Astrocyte of the spinal cord (primary cell): ENCODE measurements at regions not wholly inside any gene's neighbourhood (a gene's known extent, or its start where the extent isn't known, plus 50 kb on each side); places are given as distances from the start of the nearest gene placed in this dataset.

Experiments
- DNase-seq: peaks from one replicate; pipeline ENCODE4 v3.0.0; 2011; ENCODE audit warnings: low read depth, low spot score
- H3K4me3 ChIP-seq: 2 replicates; pipeline ENCODE4 v1.5.1; 2011; ENCODE audit warnings: low read depth, mild to moderate bottlenecking, low read length, moderate library complexity
- in situ Hi-C: cut with HindIII; loops from 2 replicates; pipeline ENCODE4 v1.10.0; 2017; ENCODE audit warnings: low sequenced_read_pairs
- TF ChIP-seq, protein P1 (sequence below): IDR thresholded peaks from 2 replicates; pipeline ENCODE4 v1.5.1; 2012; ENCODE audit warnings: low read depth, mild to moderate bottlenecking, low read length, inconsistent platforms

DNA sequence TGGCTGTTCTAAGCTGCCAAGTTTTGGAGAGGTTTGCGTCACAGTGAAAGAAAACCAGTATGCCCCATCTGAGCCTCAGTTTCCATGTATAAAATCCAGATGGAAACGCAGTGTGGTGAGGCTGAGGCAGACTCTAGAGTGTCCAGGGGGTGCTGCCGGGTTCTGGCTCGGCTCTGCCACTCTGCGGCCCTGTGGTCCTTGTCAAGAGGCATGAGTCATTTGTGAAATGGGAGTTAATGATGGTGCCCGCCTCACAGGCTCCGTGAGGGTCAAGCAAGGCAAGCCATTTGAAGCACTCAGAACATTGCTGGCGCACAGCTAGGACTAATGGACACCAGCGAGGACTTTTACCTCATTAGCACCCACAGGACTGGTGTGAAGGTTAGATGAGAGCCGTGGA, 214.3 kb downstream of the PTPRU start:
- DNase-seq = no peak
- no peak overlapping the region for H3K4me3 ChIP-seq
- in situ Hi-C loops = no loop called here

DNA sequence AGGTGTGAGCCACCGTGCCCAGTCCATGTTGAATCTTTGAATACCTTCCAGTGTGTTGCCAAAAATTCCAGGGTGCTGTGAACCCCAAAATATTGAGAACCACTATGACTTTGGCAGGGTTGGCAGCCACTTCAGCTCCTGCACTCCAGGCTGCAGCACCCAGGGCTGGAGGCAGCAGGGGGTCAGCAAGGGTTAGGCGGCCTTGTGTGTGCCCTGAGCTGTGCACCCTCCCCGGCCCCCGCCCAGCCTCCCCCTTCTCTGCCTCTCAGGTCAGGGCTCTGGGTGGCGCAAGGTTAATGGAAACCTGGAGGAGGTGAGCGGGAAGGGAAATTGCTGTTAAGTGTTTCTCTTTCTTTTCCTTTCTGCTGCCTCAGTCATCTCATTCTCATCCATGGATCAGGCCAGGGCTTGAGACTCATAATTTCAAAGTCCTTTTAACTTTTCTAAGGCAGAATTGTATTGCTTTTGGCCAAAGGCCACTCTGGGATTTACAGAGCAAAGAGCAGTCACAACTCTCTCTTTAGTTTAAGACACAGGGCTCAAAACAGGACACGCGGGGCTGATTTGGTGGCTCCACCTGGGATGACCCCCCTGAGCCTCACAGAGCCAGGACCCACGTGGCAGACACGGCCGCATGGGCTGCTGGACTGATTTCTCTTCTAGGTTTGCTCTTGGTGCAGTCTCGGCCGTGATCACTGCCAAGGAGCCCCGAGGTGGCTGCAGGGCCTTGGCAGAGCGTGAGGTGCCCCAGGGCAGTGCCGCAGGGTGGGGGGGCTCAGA, 212.3 kb downstream of the PTPRU start:
- H3K4me3 ChIP-seq = no peak overlapping the region
- TF ChIP-seq, protein P1, sequence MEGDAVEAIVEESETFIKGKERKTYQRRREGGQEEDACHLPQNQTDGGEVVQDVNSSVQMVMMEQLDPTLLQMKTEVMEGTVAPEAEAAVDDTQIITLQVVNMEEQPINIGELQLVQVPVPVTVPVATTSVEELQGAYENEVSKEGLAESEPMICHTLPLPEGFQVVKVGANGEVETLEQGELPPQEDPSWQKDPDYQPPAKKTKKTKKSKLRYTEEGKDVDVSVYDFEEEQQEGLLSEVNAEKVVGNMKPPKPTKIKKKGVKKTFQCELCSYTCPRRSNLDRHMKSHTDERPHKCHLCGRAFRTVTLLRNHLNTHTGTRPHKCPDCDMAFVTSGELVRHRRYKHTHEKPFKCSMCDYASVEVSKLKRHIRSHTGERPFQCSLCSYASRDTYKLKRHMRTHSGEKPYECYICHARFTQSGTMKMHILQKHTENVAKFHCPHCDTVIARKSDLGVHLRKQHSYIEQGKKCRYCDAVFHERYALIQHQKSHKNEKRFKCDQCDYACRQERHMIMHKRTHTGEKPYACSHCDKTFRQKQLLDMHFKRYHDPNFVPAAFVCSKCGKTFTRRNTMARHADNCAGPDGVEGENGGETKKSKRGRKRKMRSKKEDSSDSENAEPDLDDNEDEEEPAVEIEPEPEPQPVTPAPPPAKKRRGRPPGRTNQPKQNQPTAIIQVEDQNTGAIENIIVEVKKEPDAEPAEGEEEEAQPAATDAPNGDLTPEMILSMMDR = no peak
- in situ Hi-C loops = no loop called here
- DNase-seq = no peak

More for the DNA sequence above, 214.3 kb downstream of the PTPRU start:
- TF ChIP-seq, protein P1 = no peak

- DNase-seq = no peak
These were observed 211.0 kb downstream of the PTPRU start for GRCh38 chr1:29447368-29447767.

GRCh38 chr1:29444782-29445729, 208.7 kb downstream of the PTPRU start:
- in situ Hi-C loops = no loop called here
- H3K4me3 ChIP-seq = no peak overlapping the region
- no peak for DNase-seq
- TF ChIP-seq, protein P1 = no peak

More at GRCh38 chr1:29447368-29447767, 211.0 kb downstream of the PTPRU start:
- TF ChIP-seq, protein P1 = no peak
- H3K4me3 ChIP-seq = no peak overlapping the region
- in situ Hi-C loops = no loop called here

- no peak for DNase-seq
- TF ChIP-seq, protein P1 = no peak
- in situ Hi-C loops = no loop called here
- H3K4me3 ChIP-seq = no peak overlapping the region
These were observed 207.9 kb downstream of the PTPRU start for GRCh38 chr1:29444081-29444715.
